Neutrophil (primary cell): ENCODE measurements at regions not wholly inside any gene's neighbourhood (a gene's known extent, or its start where the extent isn't known, plus 50 kb on each side); places are given as distances from the start of the nearest gene placed in this dataset.

Source experiments
- H3K27ac ChIP-seq: fragments of 200-600 bp; sonication (generic); 2 replicates; pipeline ENCODE4 v1.5.1; 2016; ENCODE audit warnings: mild to moderate bottlenecking, moderate library complexity
- H3K27me3 ChIP-seq: fragments of 200-600 bp; sonication (generic); 2 replicates; pipeline ENCODE4 v1.6.0; 2016; ENCODE audit warnings: mild to moderate bottlenecking
- H3K36me3 ChIP-seq: fragments of 200-600 bp; sonication (generic); 2 replicates; pipeline ENCODE4 v1.5.1; 2017
- H3K4me1 ChIP-seq, 2 experiments: fragments of 200-600 bp in 1 of 2; sonication (generic) in 1 of 2; 1 replicate in 1 of 2; 2 replicates in 1 of 2; pipeline versions ENCODE4 v1.5.1 to v1.6.1; 2013 to 2016; ENCODE audit warnings: low read depth in 1 of 2, low read length in 1 of 2, mild to moderate bottlenecking in 1 of 2, moderate library complexity in 1 of 2; ENCODE audit not compliant: control insufficient read depth in 1 of 2, insufficient read depth in 1 of 2
- H3K4me3 ChIP-seq, 2 experiments: fragments of 200-600 bp in 1 of 2; sonication (generic) in 1 of 2; 1 replicate in 1 of 2; 2 replicates in 1 of 2; pipeline ENCODE4 v1.5.1; 2013 to 2016; ENCODE audit warnings: low read depth in 1 of 2, low read length in 1 of 2, mild to moderate bottlenecking in 1 of 2, moderate library complexity in 1 of 2
- H3K9me3 ChIP-seq: fragments of 200-600 bp; sonication (generic); 2 replicates; pipeline ENCODE4 v1.5.1; 2016
- CTCF ChIP-seq: fragments of 200-600 bp; sonication (generic); IDR thresholded peaks from 2 replicates; pipeline ENCODE4 v1.5.1; 2016; ENCODE audit warnings: antibody characterized with exemption

- TF ChIP-seq CTCF = no peak
- H3K4me1 ChIP-seq = peaks cover 29 to 34% of the 10 kb centered on the region in 2 experiments
- H3K36me3 ChIP-seq = no peaks in the 10 kb centered on the region
- H3K27me3 ChIP-seq = peaks cover 38% of the 10 kb centered on the region
- no peak overlapping the region for H3K4me3 ChIP-seq
- no peaks in the 10 kb centered on the region for H3K9me3 ChIP-seq
- H3K27ac ChIP-seq = no peak overlapping the region
Measured at GRCh38 chr5:91282210-91282609, 100.9 kb downstream of the ARRDC3 start.

- Histone ChIP-seq H3K36me3 (no peaks in the 10 kb centered on the region), H3K27ac (peak overlapping the region; percentile 78), H3K4me1 (peaks cover 29 to 34% of the 10 kb centered on the region in 2 experiments), H3K4me3 (no peak overlapping the region), H3K9me3 (no peaks in the 10 kb centered on the region), H3K27me3 (peaks cover 40% of the 10 kb centered on the region)
- no peak for TF ChIP-seq CTCF
Measured at GRCh38 chr5:91281401-91281800, 101.7 kb downstream of the ARRDC3 start.

- H3K27ac ChIP-seq = peak overlapping the region; percentile 78
- no peaks in the 10 kb centered on the region for H3K9me3 ChIP-seq
- H3K4me3 ChIP-seq = peak overlapping the region; percentile 67 to 73
- peaks cover 40% of the 10 kb centered on the region for H3K27me3 ChIP-seq
- TF ChIP-seq CTCF = no peak
- H3K36me3 ChIP-seq = no peaks in the 10 kb centered on the region
- H3K4me1 ChIP-seq = peaks cover 29 to 34% of the 10 kb centered on the region in 2 experiments
Measured at GRCh38 chr5:91280362-91281269, 102.5 kb downstream of the ARRDC3 start.

GRCh38 chr5:91277840-91278239, 105.3 kb downstream of the ARRDC3 start:
- Histone ChIP-seq H3K27me3 (peaks cover 35% of the 10 kb centered on the region), H3K9me3 (no peaks in the 10 kb centered on the region), H3K4me1 (peaks cover 16 to 23% of the 10 kb centered on the region in 2 experiments), H3K36me3 (no peaks in the 10 kb centered on the region), H3K27ac (no peak overlapping the region), H3K4me3 (no peak overlapping the region)
- no peak for TF ChIP-seq CTCF

- TF ChIP-seq CTCF = no peak
- Histone ChIP-seq H3K27me3 (peaks cover 28% of the 10 kb centered on the region), H3K36me3 (no peaks in the 10 kb centered on the region), H3K4me3 (no peak overlapping the region), H3K4me1 (peaks cover 16 to 23% of the 10 kb centered on the region in 2 experiments), H3K27ac (no peak overlapping the region), H3K9me3 (no peaks in the 10 kb centered on the region)
Measured at GRCh38 chr5:91277093-91277626, 106.0 kb downstream of the ARRDC3 start.
